ENCODE measurements at regions not wholly inside any gene's neighbourhood (a gene's known extent, or its start where the extent isn't known, plus 50 kb on each side); places are given as distances from the start of the nearest gene placed in this dataset.

DNA sequence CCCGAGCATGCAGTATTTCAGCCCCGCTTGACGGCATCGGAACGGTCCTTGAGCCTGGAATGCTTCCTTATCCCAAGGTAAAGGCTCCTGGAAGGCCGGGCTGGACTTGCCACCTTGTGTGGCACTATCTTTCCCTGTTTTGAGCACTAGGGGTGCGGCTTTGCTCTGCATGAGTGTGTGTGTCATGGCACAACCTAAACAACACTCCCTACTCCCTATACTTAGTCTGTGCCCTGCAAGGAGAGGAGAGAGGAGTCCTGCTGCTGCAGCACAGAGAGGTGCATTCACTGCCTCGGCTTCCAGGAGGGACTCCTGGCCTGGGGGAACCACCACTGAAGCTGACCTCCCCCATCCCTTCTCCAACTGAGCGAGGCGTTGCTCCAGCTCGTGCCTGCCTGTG, 60.4 kb upstream of the BACE2 start:
- TF ChIP-seq, protein P1, sequence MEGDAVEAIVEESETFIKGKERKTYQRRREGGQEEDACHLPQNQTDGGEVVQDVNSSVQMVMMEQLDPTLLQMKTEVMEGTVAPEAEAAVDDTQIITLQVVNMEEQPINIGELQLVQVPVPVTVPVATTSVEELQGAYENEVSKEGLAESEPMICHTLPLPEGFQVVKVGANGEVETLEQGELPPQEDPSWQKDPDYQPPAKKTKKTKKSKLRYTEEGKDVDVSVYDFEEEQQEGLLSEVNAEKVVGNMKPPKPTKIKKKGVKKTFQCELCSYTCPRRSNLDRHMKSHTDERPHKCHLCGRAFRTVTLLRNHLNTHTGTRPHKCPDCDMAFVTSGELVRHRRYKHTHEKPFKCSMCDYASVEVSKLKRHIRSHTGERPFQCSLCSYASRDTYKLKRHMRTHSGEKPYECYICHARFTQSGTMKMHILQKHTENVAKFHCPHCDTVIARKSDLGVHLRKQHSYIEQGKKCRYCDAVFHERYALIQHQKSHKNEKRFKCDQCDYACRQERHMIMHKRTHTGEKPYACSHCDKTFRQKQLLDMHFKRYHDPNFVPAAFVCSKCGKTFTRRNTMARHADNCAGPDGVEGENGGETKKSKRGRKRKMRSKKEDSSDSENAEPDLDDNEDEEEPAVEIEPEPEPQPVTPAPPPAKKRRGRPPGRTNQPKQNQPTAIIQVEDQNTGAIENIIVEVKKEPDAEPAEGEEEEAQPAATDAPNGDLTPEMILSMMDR (IDR thresholded peaks at IDR 0.05): no peak
- TF ChIP-seq POLR2AphosphoS5 (IDR thresholded peaks at IDR 0.05) (no peak), POLR2A (IDR thresholded peaks at IDR 0.05) (no peak), EP300 (IDR thresholded peaks at IDR 0.05) (no peak)
